Renal cortex interstitium (tissue), 11 donors: ENCODE measurements at regions not wholly inside any gene's neighbourhood (a gene's known extent, or its start where the extent isn't known, plus 50 kb on each side); places are given as distances from the start of the nearest gene placed in this dataset.

Experiments
- DNase-seq, 11 donors: peaks; one replicate each; pipeline ENCODE4 v3.0.0-alpha.2; 2013; ENCODE audit warnings: low read depth in 9 of 11, low spot score in 4 of 11; ENCODE audit errors: extremely low read depth in 1 of 11

DNA sequence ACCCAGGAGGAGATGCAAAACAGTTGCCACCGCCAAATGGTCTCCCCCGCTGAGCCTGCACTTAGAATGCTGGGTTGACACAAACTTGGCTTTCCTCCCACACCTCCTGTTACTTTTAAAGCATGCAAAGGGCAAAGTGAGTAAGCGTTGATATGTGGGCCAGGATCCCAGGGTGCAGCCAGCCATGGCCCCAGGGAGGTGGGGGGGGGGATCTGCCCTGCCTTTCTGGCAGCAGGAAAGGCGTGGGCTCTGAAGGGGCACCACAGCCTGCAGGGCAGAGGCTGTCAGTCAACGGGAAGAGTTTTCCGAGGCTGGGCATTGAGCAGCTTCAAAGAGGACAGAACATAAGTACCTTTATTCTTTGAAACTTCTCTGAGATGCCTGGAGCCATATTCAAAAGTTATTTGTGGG is 142.3 kb downstream of the ABCC12 start:
- DNase-seq: no peak

DNA sequence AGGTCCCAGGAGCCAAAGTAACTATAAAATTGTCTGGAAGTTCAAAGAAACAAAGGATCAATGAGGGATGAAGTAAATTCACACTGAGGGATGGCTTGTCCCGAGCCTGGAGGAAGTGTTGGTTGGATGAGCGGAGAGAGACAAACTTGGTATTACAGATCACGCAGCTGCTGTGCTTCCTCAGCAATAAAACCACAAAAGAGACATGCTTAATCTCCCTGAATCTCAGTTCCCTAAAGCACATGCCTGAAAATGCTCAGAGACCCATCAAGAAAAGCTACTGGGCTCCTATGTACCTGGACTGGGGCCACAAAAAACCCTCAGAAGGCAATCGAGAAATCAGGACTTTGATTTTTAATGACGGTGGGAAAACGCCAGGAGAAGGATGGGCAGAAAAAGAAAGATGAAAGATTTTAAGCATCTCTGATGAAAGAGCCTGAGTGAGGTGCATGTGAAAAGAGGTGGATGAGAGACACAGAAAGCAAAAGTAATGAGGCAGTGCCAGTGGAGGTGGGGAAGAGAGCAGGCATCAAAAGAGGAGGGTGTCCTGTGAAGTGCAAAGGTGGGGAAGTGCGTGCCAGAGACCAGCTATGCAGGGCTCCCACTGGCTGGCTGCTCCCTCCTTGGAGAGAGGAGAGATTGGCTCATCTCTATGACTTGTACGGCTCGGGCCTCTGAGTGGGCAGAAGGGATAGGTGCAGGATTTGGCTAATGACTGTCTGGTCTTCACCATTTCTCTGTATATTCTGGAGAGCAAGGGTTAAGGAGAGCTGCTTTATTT is 143.7 kb downstream of the ABCC12 start:
- no peak for DNase-seq

DNA sequence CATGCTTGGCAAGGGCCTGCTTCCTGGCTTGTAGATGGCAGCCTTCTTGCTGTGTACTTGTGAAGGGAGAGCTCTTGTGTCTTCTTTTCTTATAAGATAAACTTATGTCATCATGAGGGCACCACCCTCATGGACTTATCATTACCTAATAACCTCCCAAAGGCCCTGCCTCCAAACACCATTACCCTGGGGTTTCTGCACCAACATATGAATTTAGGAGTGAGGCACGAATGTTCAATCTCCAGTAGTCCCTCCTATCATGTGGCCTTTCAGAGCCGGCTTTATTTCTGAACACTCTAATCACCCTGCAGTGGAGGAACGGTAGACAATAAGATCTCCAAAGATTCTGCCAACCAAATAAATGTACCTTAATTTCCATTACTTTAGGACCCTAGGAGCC is 144.3 kb downstream of the ABCC12 start:
- no peak for DNase-seq

DNA sequence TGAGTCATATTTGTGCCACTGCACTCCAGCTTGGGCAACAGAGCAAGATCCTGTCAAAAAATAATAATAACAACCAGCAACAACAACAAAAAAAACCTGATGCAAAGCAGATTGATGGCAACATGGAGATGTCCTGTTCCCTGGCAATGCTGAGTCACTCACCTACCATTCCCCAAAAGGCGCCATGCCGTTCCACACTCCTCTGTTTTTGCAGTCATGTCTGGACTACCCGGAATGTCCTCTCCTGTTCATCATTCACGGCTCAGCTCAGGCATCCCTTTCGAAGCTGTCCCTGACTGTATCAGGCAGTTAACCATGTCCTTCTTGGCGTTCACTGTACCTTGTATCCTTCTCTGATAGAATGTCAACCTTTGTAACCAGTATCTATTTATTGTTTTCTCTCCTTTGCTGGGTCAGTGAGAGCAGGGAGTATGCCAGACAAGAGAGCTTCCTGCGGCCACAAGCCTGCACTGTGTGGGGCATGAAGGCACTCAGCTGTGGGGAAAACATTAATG is 147.7 kb downstream of the ABCC12 start:
- DNase-seq: no peak

DNA sequence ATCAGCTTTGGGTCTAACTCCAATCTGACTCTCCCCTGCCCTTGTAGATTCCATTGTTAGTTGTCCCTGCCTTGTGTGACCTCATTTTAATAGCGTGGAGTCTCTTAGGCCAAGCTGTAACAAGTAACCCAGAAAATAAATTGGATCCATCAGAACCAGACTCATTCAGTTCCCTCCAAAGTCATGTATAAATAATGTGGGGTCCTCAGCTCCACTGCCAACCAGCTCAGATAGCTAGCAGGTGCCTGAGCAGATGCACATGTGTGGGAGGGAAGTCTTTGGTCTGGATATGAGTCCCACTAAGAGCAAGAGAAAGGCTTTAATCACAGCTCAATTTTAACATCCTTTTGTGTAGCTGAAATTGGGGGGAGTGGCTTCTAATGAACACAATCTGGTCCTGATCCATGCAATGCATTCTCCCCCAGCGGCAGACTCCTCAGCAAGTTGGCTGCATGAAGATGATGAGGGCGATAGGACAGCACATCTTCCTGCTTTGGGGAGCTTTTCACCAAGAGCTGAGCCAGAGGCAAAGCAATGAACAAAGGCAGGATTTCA is 151.6 kb downstream of the ABCC12 start:
- no peak for DNase-seq

DNA sequence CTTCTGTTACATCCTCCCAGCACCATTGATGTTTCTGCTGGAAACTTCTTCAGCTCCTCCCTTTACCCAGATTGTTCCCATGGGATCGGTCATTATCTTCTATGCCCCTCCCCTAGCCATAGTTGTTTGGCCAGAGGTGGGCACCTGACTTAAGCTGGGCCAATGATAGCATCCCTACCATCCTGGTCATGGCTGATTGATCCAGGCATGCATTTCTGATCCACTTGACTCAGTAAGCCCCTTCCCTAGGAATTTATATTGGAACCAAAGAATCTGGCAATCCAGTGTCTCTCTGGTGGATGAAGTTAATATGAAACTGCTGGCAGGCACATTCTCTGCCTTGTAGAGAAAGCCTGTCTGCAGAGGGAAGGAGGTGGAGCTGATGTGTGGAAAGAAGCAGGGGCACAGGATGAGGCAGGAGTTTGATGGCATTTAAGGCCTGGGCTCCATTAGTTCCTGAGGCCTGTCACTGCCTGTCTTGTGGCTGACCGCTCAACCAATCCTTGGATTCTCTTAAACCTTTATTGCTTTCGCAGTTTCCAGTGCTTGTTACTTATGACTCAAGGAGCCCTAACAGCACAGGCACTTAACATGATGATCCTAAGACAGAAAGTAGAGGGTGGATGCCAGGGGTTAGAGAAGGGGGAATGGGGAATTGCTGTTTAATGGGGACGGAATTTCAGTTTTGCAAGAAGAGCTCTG is 152.4 kb downstream of the ABCC12 start:
- peak in 2 of 11 donors; percentile 28 to 30 for DNase-seq

DNA sequence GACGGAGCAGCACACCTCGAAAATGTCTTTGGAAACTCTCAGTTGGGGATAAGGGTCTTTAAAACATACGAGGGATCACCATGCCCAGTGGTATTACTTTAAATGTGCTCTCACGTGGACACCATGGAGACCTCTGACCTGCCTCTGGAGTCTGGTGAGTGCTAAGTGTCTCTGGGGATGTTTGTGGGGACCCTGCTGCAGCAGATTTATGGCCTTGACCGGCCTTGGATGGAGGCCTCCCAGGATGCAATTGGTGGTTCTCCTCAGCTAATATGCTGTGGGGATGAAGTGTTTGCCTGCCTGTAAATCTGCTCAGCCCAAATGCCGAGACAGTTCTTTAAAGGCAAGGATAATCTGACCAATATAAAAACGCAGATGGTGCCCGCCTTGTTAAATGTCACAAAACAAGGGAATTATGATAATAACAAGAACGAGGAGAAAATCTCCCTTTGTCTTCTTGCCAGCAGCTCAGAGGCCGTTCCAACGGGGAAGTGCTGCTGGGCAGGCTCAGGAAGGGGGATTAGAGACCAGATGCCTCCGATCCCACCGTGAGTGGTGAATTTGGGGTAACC is 154.4 kb downstream of the ABCC12 start:
- peak in 1 of 11 donors; percentile 16 for DNase-seq

DNA sequence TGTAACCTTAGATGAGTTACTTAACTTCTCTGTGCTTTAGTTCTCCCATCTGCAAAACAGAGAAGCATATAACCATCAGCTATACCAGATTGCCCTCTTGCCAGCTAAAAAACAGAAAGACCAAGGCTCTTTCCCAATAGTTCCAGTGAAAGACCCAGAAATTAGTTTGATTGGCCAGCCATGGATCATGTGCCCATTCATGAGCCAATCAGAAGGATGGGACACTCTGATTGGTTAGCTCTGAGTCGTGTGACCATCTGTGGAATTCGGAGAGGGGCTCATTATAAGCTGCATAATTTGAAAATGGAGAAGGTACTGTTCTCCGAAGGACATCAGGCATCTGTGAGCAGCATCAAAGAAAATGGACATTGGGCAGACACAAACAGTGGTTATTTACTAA is 155.2 kb downstream of the ABCC12 start:
- DNase-seq: no peak

DNA sequence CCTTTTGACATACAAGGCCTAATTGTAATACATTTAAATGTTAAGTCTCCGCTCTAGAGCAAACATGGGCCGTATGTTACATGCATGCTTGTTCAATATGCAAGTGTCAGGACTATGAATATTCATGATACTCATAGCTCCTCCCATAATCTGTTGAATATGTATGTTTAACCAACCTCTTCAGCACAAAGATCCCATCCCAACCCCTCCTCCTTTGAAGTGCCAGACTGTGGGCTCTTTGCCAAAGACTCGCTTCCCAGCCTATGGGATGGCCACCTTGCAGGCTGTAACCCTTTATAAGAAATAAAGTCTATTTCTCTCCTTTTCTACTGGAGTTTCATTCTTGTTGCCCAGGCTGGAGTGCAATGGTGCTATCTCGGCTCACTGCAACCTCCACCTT is 156.2 kb downstream of the ABCC12 start:
- no peak for DNase-seq

DNA sequence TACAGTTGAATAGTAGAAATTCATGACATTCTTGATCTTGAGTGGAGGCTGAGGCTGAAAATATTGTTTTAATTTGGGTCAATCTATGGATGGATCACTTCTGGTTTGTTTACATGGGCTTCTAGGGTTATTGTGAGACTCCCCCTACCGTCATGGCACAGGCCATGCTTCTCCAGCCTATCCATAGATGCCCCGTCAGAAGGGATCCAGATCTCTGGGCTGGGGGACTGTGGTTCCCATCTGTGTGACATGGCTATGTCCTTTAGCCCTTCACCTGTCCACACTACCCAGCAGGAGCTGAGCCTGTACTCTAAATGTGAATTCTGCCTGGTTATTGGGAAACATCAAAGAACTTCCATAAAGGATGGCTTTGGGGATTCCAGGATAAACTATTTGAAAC is 160.4 kb downstream of the ABCC12 start:
- no peak for DNase-seq

DNA sequence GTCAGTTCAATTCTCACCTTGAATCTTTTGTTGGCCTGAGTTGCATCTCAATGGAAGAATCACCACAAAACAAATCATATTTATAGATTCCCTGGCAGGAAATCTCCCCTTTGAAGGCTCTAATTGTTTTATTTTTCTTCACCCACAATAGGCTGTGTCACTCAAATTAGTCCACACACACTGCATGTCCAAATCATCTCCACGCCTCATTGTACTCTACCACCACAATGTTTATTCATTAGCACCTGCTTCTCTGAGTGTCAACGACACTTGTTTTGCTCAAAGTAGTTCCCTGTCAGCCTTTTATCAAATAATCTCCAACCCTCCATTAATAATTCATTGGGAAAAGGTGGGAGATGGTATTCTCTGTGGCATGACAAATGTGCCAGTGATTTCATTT is 164.3 kb downstream of the ABCC12 start:
- DNase-seq: no peak

DNA sequence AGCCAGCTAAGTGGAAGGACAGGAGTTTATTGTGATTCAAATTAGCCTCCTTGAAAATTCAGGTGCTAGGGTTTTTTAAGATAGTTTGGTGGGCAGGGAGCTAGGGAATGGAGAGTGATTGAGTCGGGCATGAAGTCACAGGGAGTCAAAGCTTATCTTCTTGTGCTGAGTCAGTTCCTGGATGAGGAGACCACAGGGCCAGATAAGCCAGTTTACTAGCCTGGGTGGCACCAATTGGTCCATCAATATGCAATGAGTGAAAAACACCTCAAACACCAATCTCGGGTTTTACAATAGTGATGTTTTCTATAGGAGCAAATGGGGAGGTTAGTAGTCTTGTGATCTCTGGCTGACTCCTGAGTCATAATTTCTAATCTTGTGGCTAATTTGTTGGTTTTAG is 165.1 kb downstream of the ABCC12 start:
- DNase-seq: no peak

DNA sequence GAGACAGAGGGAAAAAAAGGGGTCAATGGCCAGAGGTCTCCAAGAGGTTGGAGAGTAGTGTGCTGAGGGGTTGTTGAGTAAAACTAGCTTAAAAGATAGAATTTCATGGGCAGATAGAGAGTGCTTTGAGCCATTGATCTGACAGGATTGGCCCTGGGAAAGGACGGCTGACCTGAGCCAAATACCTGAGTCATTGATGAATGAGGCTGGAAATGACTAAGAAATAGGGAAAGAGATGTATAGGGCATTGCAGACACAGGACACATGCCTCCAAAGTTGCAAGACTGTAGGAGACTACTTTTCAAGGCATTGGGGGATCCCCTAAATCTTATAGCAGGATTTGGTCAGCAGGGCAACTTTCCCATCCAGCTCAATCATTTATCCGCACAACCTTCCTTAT is 168.7 kb downstream of the ABCC12 start:
- DNase-seq: no peak

DNA sequence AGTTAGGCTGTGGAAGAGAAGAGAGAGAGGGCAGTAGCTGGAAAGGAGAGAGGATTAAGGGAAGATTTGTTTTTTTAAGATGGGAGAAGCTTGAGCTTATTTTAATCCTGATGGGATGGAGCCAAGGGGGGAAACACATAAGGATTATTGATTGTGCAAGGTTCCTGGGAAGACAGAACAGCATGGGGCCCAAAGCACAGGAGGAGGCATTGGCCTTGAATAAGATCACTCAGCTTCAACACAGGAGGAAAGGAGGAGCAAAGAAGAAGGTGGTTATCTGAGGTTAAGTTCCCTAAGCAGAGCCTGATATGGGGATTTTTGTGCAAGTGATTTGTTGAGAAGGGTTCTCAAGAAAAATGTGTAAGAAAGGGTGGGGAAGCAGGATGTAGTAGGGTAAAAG is 169.8 kb downstream of the ABCC12 start:
- DNase-seq: no peak

DNA sequence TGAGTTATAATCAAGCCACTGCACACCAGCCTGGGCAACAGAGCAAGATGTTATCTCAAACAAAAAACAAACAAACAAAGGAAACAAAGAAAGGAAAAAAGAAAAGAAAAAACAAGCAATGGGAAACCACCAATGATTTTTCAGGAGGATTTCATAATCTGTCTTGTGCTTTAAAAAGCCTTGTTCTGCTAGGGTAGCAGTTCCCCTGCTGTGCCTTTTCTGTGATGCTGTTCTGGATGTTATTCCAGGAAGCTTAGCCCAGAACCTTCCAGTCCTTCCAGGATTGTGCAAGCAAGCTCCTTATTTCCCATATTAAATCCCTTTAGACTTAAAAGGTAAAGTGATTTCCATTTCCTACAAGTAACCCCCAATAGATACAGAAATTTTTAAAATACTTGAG is 171.1 kb downstream of the ABCC12 start:
- no peak for DNase-seq

DNA sequence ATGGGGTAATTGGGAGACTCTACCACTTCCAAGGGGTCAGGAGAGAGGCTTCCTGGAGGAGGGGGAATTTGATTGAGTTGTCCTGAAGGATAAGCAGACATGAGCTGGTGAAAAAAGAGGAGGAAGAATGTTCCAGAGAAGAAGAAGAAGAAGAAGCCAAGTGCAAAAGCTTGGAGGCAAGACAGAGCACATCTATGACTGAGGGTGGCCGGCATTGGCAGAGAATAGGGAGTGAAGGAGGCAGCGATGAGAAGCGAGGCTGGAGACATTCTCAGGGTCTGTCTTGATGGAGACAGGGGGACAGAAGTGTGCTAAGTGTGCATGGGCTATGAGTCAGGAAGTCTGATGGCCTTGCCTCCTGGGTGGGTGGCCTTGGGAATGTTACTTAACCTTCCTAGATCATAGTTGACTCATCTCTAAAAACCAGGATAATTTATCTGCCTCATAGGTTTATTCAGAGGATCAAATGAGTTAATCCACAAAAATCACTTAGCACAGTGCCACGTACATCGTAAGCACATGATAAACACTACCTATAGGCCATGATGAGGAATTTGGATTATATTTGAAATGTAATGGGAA is 171.7 kb downstream of the ABCC12 start:
- DNase-seq: no peak

DNA sequence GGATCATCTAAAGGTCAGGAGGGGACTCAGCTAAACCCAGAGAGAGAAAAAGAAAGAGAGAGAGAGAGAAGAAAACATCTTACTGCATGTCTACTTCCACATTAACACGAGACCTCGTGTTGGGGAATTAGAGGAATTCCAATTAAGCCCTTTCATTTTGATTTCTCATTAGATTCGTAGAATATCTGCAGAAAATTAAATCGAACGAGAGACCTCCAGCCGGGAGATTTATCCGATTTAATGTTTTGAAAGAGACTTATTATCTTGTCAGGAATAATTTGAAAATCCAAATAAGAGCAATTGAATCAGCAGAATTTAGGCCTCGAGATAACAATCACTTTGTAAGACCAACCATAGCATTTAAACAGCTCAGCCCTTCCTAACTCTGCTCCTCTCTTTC is 175.6 kb downstream of the ABCC12 start:
- no peak for DNase-seq

DNA sequence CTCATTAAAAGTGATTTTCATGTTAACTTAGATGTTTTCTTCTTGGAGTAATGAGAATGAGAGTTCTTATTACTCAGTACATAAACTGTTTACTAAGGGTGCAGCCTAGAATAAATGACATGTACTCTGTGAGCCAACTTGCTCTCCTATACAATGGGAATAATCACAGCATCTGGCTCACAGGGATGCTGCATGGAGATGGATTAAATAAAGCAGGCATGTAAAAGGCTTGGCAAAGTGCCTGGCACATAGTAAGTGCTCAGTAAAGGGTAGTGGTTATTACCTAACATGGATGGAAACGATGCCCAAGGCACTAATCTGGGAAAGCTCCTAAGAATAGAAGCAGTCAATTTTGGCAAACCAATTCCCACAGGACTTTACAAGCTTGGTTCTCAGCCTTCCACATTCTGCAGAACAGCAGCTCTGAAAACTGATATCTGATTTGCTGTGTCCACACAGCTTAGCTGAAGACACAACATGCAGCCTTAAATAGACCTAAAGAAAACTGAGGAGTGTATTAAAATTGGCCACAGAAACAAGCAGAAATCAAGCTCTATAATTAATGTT is 176.1 kb downstream of the ABCC12 start:
- no peak for DNase-seq

DNA sequence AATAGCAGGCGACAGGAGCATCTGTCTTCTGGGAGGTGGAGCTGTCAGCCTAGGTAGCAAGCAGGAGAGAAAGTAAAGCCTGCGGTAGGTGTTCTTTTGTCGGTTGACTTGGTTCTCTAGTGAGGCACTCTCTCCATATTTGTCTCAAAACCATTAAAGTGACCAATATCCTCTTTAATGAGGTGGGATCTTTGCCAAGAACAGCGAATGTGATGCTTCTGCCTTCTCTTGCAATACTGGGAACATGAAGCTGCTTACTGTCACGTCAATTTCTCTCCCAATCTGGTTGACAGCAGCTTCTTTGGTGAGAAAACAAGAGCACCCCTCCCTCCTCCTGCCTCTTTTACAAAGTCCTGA is 176.7 kb downstream of the ABCC12 start:
- no peak for DNase-seq
